GM19035 (cell line): ENCODE measurements at regions not wholly inside any gene's neighbourhood (a gene's known extent, or its start where the extent isn't known, plus 50 kb on each side); places are given as distances from the start of the nearest gene placed in this dataset.
"Not testable (repeated sequence)": the region's sequence is repeated elsewhere in the genome, so short reads cannot be mapped to it uniquely, and the experiment has no call there.

ENCODE experiments used
- ATAC-seq: cut with Tn5 transposase; IDR thresholded peaks from one replicate; pipeline ENCODE4 v1.9.1; 2021; ENCODE audit not compliant: unreplicated experiment

- ATAC-seq, result no peak
Observed at GRCh38 chr13:40345149-40345514, 321.3 kb downstream of the FOXO1 start.

- no peak for ATAC-seq
Observed at GRCh38 chr13:40345654-40346372, 320.6 kb downstream of the FOXO1 start.

GRCh38 chr13:40346592-40346991, 319.8 kb downstream of the FOXO1 start:
- no peak for ATAC-seq

GRCh38 chr13:40348096-40348679, 318.3 kb downstream of the FOXO1 start:
- ATAC-seq, result no peak

GRCh38 chr13:40350283-40350992, 316.0 kb downstream of the FOXO1 start:
- no peak for ATAC-seq

GRCh38 chr13:40351537-40352379, 314.7 kb downstream of the FOXO1 start:
- ATAC-seq, result no peak

- ATAC-seq, result no peak
Observed at GRCh38 chr13:40352380-40352778, 314.1 kb downstream of the FOXO1 start.

- ATAC-seq, result no peak
Observed at GRCh38 chr13:40352802-40353562, 313.5 kb downstream of the FOXO1 start.

GRCh38 chr13:40355126-40355724, 311.2 kb downstream of the FOXO1 start:
- ATAC-seq, result no peak

GRCh38 chr13:40356011-40356410, 310.4 kb downstream of the FOXO1 start:
- no peak for ATAC-seq

GRCh38 chr13:40356458-40356857, 310.0 kb downstream of the FOXO1 start:
- ATAC-seq, result not testable (repeated sequence)

GRCh38 chr13:40362502-40362901, 303.9 kb downstream of the FOXO1 start:
- ATAC-seq, result no peak

GRCh38 chr13:40363653-40364052, 302.8 kb downstream of the FOXO1 start:
- ATAC-seq, result no peak

GRCh38 chr13:40366119-40366518, 300.3 kb downstream of the FOXO1 start:
- ATAC-seq, result no peak

GRCh38 chr13:40368127-40368891, 298.1 kb downstream of the FOXO1 start:
- ATAC-seq, result no peak

- no peak for ATAC-seq
Observed at GRCh38 chr13:40370661-40371060, 295.8 kb downstream of the FOXO1 start.

GRCh38 chr13:40371531-40372125, 294.8 kb downstream of the FOXO1 start:
- no peak for ATAC-seq

- ATAC-seq, result not testable (repeated sequence)
Observed at GRCh38 chr13:40373608-40374007, 292.8 kb downstream of the FOXO1 start.
